SH-SY5Y (cell line): ENCODE measurements at regions not wholly inside any gene's neighbourhood (a gene's known extent, or its start where the extent isn't known, plus 50 kb on each side); places are given as distances from the start of the nearest gene placed in this dataset.

Experiments used
- GATA2 ChIP-seq: IDR thresholded peaks from 2 replicates; pipeline ENCODE4 v1.6.1; 2011; ENCODE audit warnings: mild to moderate bottlenecking, low read depth, low read length
- GATA3 ChIP-seq: IDR thresholded peaks from 2 replicates; pipeline ENCODE4 v1.6.1; 2011; ENCODE audit warnings: low read depth, mild to moderate bottlenecking, low read length, moderate library complexity

DNA sequence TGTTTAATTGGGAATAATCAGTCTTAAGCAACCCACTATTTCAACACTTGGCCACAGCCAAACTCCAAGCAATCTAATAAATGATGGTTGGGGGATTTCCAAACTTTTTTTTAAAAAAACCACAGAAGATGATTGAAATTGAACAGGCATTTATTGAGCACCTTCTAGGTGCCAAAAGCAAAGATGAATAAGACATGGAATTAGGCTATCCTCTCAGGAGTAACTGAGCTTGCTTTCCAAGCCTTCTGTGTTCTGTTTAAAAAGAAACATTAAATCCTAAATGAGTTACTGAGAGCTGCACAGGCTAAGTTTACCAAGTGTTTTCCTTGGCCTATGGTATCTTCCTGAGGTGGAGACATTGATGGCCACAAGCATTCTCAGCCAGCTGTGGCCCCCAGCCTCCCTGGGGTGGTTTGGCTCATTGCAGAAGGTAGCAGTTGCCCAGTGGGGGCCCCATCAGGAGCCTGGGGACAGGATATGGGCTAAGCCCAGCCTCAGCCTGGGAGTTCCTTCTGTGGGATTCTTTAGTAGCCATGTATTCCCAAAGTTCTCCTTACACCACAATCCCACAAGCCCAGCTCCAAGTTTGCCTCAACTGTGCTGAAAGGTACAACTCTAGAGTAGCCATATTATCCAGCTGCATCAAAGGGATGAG is 174.3 kb downstream of the C1D start:
- TF ChIP-seq GATA3 (no peak), GATA2 (no peak)
